HG02623 (cell line): ENCODE measurements at regions not wholly inside any gene's neighbourhood (a gene's known extent, or its start where the extent isn't known, plus 50 kb on each side); places are given as distances from the start of the nearest gene placed in this dataset.

ENCODE experiments used
- ATAC-seq: cut with Tn5 transposase; IDR thresholded peaks from one replicate; pipeline ENCODE4 v1.9.1; 2021; ENCODE audit warnings: moderate library complexity; ENCODE audit not compliant: unreplicated experiment

- ATAC-seq = no peak
Measured at GRCh38 chr7:145928937-145929336, 187.7 kb upstream of the CNTNAP2 start.

- ATAC-seq = no peak
Measured at GRCh38 chr7:145919712-145920111, 196.9 kb upstream of the CNTNAP2 start.

- ATAC-seq = no peak
Measured at GRCh38 chr7:145916776-145917175, 199.8 kb upstream of the CNTNAP2 start.

- ATAC-seq = no peak
Measured at GRCh38 chr7:145915679-145916078, 200.9 kb upstream of the CNTNAP2 start.

- peak; percentile 76 for ATAC-seq
Measured at GRCh38 chr7:145909991-145910513, 206.5 kb upstream of the CNTNAP2 start.

- no peak for ATAC-seq
Measured at GRCh38 chr7:145903658-145904057, 212.9 kb upstream of the CNTNAP2 start.

GRCh38 chr7:145902123-145902522, 214.5 kb upstream of the CNTNAP2 start:
- ATAC-seq = no peak

GRCh38 chr7:145899938-145900337, 216.7 kb upstream of the CNTNAP2 start:
- no peak for ATAC-seq

GRCh38 chr7:145893925-145894535, 222.6 kb upstream of the CNTNAP2 start:
- no peak for ATAC-seq

GRCh38 chr7:145884716-145885514, 231.7 kb upstream of the CNTNAP2 start:
- ATAC-seq = no peak

- no peak for ATAC-seq
Measured at GRCh38 chr7:145876376-145876775, 240.2 kb upstream of the CNTNAP2 start.

GRCh38 chr7:145875267-145875666, 241.3 kb upstream of the CNTNAP2 start:
- ATAC-seq = no peak

GRCh38 chr7:145868935-145869334, 247.7 kb upstream of the CNTNAP2 start:
- no peak for ATAC-seq

GRCh38 chr7:145862212-145862611, 254.4 kb upstream of the CNTNAP2 start:
- no peak for ATAC-seq

- ATAC-seq = peak; percentile 55
Measured at GRCh38 chr7:145860809-145861208, 255.8 kb upstream of the CNTNAP2 start.

GRCh38 chr7:145850636-145851035, 266.0 kb upstream of the CNTNAP2 start:
- ATAC-seq = no peak

- no peak for ATAC-seq
Measured at GRCh38 chr7:145848691-145849090, 267.9 kb upstream of the CNTNAP2 start.

GRCh38 chr7:145845345-145845744, 271.3 kb upstream of the CNTNAP2 start:
- no peak for ATAC-seq

- no peak for ATAC-seq
Measured at GRCh38 chr7:145839814-145840213, 276.8 kb upstream of the CNTNAP2 start.

GRCh38 chr7:145831616-145832206, 284.9 kb upstream of the CNTNAP2 start:
- no peak for ATAC-seq

GRCh38 chr7:145817687-145818086, 298.9 kb upstream of the CNTNAP2 start:
- no peak for ATAC-seq

GRCh38 chr7:145812218-145812617, 304.4 kb upstream of the CNTNAP2 start:
- no peak for ATAC-seq
